PC-9 (cell line): ENCODE measurements at regions not wholly inside any gene's neighbourhood (a gene's known extent, or its start where the extent isn't known, plus 50 kb on each side); places are given as distances from the start of the nearest gene placed in this dataset.

Experiments
- CTCF ChIP-seq: fragments of 200-600 bp; sonication (generic); conservative IDR thresholded peaks from 2 replicates; pipeline ENCODE4 v1.6.1; 2017; ENCODE audit warnings: mixed run types, antibody characterized with exemption, mild to moderate bottlenecking, moderate library complexity
- EZH2 ChIP-seq: fragments of 200-600 bp; sonication (generic); IDR thresholded peaks from 2 replicates; pipeline ENCODE4 v1.8.0; 2017; ENCODE audit warnings: antibody characterized with exemption, low read depth

DNA sequence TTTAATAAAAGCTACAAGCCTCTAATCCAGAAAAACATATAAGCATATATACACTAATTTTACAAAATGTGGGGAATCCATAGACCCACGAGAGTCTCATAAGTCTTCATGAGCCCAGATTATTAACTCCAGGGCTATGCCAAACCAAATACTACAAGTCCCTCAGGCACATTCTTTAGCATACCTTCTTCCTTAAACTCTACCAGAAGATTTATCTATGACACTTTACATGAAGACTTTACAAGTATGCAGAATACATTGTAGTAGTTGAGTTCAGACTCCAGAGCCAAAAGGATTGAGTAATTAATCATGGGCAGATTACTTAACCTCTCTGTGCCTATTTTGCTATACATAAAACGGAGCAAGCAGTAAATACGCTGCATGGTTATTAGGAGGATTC, 793.7 kb upstream of the ADGRL2 start:
- TF ChIP-seq CTCF = no peak
- TF ChIP-seq EZH2 = no peak
